Activated naive CD4-positive, alpha-beta T cell treated with anti-CD3 and anti-CD28 coated beads for 36 hours (primary cell): ENCODE measurements at regions not wholly inside any gene's neighbourhood (a gene's known extent, or its start where the extent isn't known, plus 50 kb on each side); places are given as distances from the start of the nearest gene placed in this dataset.

Source experiments
- CTCF ChIA-PET: fragments of 350-600 bp; sonication (Branson Sonifier 250); formaldehyde crosslinking; loops from one replicate; lab custom pipeline; 2021; ENCODE audit warnings: antibody characterized with exemption; lab: Charles Lee
- DNase-seq: peaks from one replicate; pipeline ENCODE4 v3.0.0-alpha.2; 2020
- H3K27ac Mint-ChIP-seq: one replicate; pipeline ENCODE4 v1.8.0; 2021; ENCODE audit warnings: mild to moderate bottlenecking, mixed read lengths
- H3K27me3 Mint-ChIP-seq: one replicate; pipeline ENCODE4 v1.8.0; 2021; ENCODE audit warnings: low read depth, mixed read lengths
- H3K36me3 Mint-ChIP-seq: one replicate; pipeline ENCODE4 v1.8.0; 2021; ENCODE audit warnings: low read depth, mixed read lengths
- H3K4me1 Mint-ChIP-seq: one replicate; pipeline ENCODE4 v1.8.0; 2021; ENCODE audit warnings: low read depth, mixed read lengths
- H3K4me3 Mint-ChIP-seq: one replicate; pipeline ENCODE4 v1.8.0; 2021; ENCODE audit warnings: mild to moderate bottlenecking, moderate library complexity, mixed read lengths
- H3K9me3 Mint-ChIP-seq: one replicate; pipeline ENCODE4 v1.8.0; 2021; ENCODE audit warnings: mixed read lengths
- intact Hi-C: fragments of 100-400 bp; cut with micrococcal nuclease; formaldehyde crosslinking; loops from one replicate; pipeline ENCODE4 v1.15.1; 2023

DNA sequence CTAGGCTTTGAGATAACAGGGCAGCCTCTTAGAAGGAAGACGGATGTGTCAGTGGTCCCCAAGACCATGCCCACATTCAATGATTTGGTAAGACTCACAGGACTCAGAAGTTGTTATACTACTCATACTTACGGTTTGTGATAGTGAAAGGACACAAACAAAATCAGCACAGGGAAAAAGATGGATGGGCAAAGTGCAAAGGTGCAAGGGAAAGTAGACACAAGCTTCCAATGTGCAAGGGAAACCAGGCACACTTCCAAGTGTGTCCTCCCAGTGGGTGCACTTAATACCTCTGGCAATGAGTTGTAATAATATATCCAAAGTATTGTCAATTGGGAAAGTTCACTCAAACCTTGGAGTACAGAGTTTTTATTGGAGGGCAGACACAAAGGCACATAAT, 53.8 kb upstream of the VCX start:
- no peaks in the 10 kb centered on the region for H3K27me3 Mint-ChIP-seq
- no peak overlapping the region for H3K4me3 Mint-ChIP-seq
- CTCF ChIA-PET, result no interaction called here
- no peak overlapping the region for H3K27ac Mint-ChIP-seq
- no peak for DNase-seq
- peaks cover 2% of the 10 kb centered on the region for H3K9me3 Mint-ChIP-seq
- no peaks in the 10 kb centered on the region for H3K4me1 Mint-ChIP-seq
- intact Hi-C loops, result no loop called here
- no peaks in the 10 kb centered on the region for H3K36me3 Mint-ChIP-seq

DNA sequence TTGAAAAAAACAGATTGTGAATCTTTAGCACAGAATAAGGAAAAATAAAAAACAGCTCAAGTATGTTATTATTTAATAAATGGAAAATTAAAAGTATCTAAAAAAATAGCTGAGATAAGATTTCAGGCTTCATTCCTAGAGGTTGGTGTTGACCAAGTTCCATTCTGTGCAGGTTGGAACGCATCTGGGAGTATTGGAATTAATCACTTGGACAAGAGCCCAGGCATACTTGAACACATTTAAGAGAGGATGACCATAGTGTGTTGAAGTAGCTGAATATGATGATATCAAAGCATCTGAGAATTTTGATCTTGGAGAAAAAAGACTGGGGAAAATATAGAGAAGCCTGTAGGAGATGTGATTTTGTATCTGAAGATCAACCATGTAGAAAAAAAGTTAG, 54.6 kb upstream of the VCX start:
- Mint-ChIP-seq H3K4me3 (no peak overlapping the region), H3K9me3 (peaks cover 4% of the 10 kb centered on the region), H3K27ac (no peak overlapping the region), H3K36me3 (no peaks in the 10 kb centered on the region), H3K27me3 (no peaks in the 10 kb centered on the region), H3K4me1 (no peaks in the 10 kb centered on the region)
- CTCF ChIA-PET, result no interaction called here
- DNase-seq, result no peak
- intact Hi-C loops, result no loop called here

DNA sequence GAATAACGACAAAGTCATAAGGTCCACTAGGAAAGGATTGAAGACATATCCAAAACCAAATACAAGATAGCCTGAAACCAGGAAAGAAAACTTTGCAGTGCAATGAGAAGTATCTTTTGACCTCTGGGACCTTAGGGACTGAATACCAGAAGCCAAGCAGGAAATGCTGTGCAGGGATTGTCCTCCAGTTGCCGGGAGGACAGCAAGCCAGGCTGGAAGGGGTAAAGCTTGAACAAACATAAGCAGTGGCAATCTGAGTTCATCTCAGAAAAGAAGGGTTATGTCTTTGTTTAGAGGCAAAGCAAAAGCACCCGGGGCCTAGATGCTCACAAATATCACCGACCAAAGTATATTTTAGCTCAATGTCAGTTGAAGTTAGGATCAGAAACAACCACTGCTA, 55.3 kb upstream of the VCX start:
- H3K27me3 Mint-ChIP-seq, result no peaks in the 10 kb centered on the region

DNA sequence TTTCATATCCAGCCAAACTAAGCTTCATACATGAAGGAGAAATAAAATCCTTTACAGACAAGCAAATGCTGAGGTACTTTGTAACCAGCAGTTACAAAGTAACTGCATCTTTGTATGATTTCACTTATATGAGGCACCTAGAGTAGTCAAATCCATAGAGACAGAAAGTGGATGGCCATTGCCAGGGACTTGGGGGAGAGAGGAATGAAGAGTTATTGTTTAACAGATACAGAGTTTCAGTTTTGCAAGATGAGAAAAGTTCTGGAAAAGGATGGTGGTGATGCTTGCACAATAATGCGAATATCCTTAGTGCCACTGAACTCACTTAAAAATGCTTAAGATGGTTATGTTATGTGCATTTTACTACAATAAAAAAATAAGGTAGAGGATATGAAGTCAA, 58.4 kb upstream of the VCX start:
- intact Hi-C loops, result no loop called here
- H3K4me3 Mint-ChIP-seq, result no peak overlapping the region
- CTCF ChIA-PET, result no interaction called here
- no peaks in the 10 kb centered on the region for H3K36me3 Mint-ChIP-seq
- H3K4me1 Mint-ChIP-seq, result no peaks in the 10 kb centered on the region
- peaks cover 2% of the 10 kb centered on the region for H3K9me3 Mint-ChIP-seq
- DNase-seq, result no peak
- H3K27me3 Mint-ChIP-seq, result no peaks in the 10 kb centered on the region
- no peak overlapping the region for H3K27ac Mint-ChIP-seq

More for the DNA sequence above, 55.3 kb upstream of the VCX start:
- CTCF ChIA-PET, result no interaction called here
- Mint-ChIP-seq H3K9me3 (peaks cover 4% of the 10 kb centered on the region), H3K36me3 (no peaks in the 10 kb centered on the region), H3K4me1 (no peaks in the 10 kb centered on the region), H3K27ac (no peak overlapping the region), H3K4me3 (no peak overlapping the region)
- intact Hi-C loops, result no loop called here
- no peak for DNase-seq

DNA sequence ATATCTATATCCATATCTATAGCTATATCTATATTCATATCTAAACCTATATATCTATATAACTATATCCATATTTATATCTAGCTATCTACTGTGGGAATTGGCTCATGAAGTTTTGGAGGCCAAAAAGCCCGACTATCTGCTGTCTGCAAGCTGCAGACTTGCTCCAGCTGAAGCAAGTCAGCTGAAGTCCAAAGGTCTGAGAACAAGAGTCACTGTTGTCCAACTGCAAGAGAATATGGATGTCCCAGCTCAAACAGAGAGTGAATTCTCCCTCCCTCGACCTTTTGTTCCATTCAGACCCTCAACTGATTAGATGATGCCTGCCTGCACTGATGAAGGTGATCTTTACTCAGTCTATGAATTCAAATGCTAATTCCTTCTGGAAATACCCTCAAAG, 63.3 kb upstream of the VCX start:
- H3K4me3 Mint-ChIP-seq, result no peak overlapping the region
- peaks cover 2% of the 10 kb centered on the region for H3K9me3 Mint-ChIP-seq
- no peak overlapping the region for H3K27ac Mint-ChIP-seq
- H3K36me3 Mint-ChIP-seq, result no peaks in the 10 kb centered on the region
- CTCF ChIA-PET, result no interaction called here
- no peaks in the 10 kb centered on the region for H3K27me3 Mint-ChIP-seq
- intact Hi-C loops, result no loop called here
- no peak for DNase-seq
- H3K4me1 Mint-ChIP-seq, result no peaks in the 10 kb centered on the region

DNA sequence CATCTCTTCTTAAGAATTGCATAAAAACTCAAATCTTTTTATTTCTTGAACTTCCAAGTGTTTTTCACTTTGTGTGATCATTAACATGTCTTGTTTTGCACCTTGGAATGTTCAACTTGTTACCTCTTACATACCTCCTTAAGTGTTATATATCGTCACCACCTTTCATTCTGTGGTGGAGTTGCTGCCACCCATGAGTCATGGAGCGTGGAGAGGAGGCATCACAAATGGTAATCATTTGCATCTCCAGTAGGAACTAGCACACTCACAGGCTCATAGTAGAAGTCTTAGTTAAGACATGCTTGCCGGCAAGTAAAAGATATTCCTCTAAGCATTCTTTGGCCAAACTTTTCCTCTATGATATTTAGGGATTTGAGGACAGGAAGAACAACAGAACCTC, 67.0 kb upstream of the VCX start:
- CTCF ChIA-PET, result no interaction called here
- Mint-ChIP-seq H3K27ac (no peak overlapping the region), H3K4me3 (no peak overlapping the region), H3K4me1 (no peaks in the 10 kb centered on the region), H3K27me3 (no peaks in the 10 kb centered on the region), H3K9me3 (no peaks in the 10 kb centered on the region), H3K36me3 (no peaks in the 10 kb centered on the region)
- no peak for DNase-seq
- intact Hi-C loops, result no loop called here

DNA sequence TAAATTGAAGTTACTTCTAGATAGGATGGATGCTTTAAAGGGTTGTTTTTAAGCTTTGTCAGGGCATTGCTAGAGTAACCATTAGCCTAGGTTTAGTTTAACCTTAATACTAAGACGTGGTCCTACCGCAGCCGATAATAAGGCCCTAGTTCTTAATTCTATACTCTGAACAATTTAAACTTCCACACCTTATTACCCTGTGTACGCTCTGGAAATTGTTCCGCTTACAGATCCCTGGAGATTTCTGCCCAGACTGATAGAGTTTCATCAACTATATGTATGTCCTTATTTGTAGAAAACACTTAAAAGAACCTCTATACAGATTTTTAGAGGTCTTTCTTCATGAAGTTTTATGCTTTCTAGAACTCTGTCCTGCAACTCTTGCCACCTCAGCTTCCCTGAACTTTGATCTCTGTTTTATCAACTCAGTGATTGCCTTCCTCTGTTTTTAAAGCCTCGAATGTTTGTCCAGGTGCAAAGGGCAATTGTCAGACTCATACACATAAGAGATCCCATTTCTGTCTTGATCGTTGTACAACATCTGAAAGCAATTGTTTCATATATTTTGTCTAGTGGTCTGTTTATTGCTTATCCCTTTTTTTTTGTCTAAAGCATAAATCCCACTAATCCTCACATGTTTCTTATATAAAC, 71.1 kb upstream of the VCX start:
- CTCF ChIA-PET, result no interaction called here
- intact Hi-C loops, result no loop called here

DNA sequence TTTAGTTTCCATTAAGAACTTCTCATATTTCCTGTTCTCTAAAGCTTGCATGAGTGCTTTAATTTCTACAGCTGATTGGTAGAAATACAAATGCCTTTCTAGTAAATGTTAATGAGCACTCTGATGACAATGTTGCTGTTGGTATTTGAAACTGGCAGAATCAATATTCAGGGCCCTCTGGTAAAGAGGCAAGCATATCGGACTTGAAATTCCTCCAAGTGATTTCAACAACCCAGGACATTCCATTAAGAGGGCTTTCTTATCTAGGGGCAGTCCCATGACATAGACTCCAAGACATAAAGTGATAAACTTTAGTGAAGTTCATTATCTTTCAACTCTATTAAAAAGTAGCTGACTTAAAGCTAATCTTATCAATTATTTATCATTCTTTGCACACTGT, 83.1 kb upstream of the VCX start:
- H3K4me3 Mint-ChIP-seq, result no peak overlapping the region
- no peaks in the 10 kb centered on the region for H3K4me1 Mint-ChIP-seq
- H3K9me3 Mint-ChIP-seq, result no peaks in the 10 kb centered on the region
- H3K27ac Mint-ChIP-seq, result no peak overlapping the region
- CTCF ChIA-PET, result no interaction called here
- H3K36me3 Mint-ChIP-seq, result no peaks in the 10 kb centered on the region
- no peak for DNase-seq
- H3K27me3 Mint-ChIP-seq, result no peaks in the 10 kb centered on the region
- intact Hi-C loops, result no loop called here

More for the DNA sequence above, 71.1 kb upstream of the VCX start:
- no peaks in the 10 kb centered on the region for H3K9me3 Mint-ChIP-seq
- no peak overlapping the region for H3K4me3 Mint-ChIP-seq
- DNase-seq, result no peak
- no peaks in the 10 kb centered on the region for H3K4me1 Mint-ChIP-seq
- H3K27ac Mint-ChIP-seq, result no peak overlapping the region
- no peaks in the 10 kb centered on the region for H3K36me3 Mint-ChIP-seq
- H3K27me3 Mint-ChIP-seq, result no peaks in the 10 kb centered on the region

DNA sequence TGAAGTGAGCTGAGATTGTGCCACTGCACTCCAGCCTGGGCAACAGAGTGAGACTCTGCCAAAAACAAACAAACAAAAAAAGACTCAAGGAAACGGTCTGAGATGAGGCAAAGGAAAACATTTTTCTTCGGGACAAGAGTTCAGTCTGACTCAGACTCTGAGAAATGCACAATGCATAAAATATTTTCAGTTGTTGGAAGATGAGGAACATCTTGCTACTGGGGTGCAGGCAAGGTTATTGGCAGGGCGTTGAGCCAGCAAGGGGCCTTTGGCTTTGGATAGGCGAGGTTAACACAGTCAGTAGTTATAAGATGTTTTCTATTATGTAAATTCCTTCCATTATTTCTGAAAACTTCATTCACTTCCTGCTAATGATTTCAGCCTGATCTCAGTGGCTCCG, 96.1 kb upstream of the VCX start:
- no peaks in the 10 kb centered on the region for H3K4me1 Mint-ChIP-seq
- CTCF ChIA-PET, result no interaction called here
- no peak overlapping the region for H3K27ac Mint-ChIP-seq

DNA sequence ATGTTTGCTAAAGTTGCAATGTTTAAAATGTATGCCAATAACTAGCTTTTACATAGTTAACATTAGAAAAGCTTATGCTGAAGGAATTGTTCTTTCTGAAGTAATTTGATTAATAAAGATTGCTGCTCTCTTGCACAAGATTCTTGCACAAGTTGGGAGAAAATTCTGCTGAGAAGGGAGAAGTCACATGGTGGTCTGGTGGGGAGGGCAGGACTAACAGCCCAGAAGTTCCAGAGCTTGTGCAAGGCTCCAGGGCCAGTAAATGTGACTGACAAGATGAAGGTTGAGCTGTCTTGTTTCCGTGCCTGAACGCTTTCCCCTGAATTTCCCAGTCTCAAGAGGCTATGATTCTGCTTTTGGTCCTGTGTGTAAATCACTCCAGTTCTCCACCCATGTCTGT, 112.9 kb upstream of the VCX start:
- Mint-ChIP-seq H3K27ac (no peak overlapping the region), H3K4me3 (no peak overlapping the region), H3K4me1 (no peaks in the 10 kb centered on the region), H3K9me3 (no peaks in the 10 kb centered on the region), H3K27me3 (no peaks in the 10 kb centered on the region), H3K36me3 (no peaks in the 10 kb centered on the region)
- CTCF ChIA-PET, result no interaction called here
- DNase-seq, result no peak
- intact Hi-C loops, result no loop called here

More for the DNA sequence above, 96.1 kb upstream of the VCX start:
- no peaks in the 10 kb centered on the region for H3K36me3 Mint-ChIP-seq
- H3K9me3 Mint-ChIP-seq, result no peaks in the 10 kb centered on the region
- no peak for DNase-seq
- no peaks in the 10 kb centered on the region for H3K27me3 Mint-ChIP-seq
- no peak overlapping the region for H3K4me3 Mint-ChIP-seq
- intact Hi-C loops, result no loop called here

DNA sequence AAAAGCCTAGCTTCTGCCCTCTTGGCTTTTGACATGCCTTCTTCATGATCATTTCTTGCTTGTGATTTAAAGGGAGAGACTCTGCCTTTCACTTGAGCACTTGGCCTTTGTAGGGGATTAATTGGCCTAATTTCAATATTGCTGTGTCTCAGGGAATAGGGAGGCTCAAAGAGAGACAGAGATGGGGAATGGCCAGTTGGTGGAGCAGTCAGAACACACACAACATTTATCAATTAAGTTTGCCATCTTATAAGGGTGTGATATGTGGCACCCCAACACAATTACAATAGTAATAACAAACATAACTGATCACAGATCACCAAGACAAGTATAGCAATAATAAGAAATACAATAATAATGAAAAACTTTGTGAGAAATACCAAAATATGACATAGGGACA, 122.5 kb upstream of the VCX start:
- H3K4me1 Mint-ChIP-seq, result no peaks in the 10 kb centered on the region
- DNase-seq, result no peak
- H3K4me3 Mint-ChIP-seq, result no peak overlapping the region
- H3K9me3 Mint-ChIP-seq, result no peaks in the 10 kb centered on the region
- intact Hi-C loops, result no loop called here
- H3K27ac Mint-ChIP-seq, result no peak overlapping the region
- H3K36me3 Mint-ChIP-seq, result no peaks in the 10 kb centered on the region
- H3K27me3 Mint-ChIP-seq, result no peaks in the 10 kb centered on the region
- CTCF ChIA-PET, result no interaction called here

DNA sequence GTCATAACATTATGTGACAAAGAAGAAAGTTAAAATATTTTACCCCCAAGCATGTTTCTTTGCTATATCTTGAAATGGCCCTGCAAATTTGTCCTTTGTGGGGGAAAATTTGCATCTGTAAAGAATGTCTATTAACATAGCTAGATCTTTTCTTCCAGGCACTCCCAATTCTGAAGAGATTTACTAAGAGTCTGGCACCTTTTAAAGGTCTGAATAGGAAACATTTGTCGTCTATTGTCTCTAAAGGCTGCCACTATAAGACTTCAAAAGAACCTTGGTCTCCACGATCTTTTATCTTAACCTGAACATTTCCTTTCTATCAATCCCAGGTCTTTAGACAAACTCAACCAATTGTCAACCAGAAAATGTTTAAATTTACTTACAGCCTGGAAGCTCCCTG, 128.6 kb upstream of the VCX start:
- H3K9me3 Mint-ChIP-seq, result no peaks in the 10 kb centered on the region

DNA sequence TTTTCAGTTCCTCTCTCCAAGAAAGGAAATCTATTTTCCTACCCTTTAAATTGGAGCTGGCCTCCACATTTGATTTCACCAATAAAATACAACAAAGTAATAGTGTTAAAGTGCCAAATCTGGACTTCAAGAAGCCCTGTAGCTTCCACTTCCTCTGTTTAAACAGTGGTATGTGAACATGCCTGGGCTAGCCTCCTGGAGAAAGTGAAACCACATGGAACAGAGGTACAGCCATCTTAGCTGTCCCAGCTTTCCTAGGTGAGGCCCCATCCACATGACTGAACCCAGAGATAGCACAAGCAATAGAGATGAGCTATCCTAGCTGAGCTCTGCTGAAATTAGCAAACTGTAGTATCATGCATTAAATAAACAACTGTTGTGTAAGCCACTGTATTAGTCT, 131.8 kb upstream of the VCX start:
- H3K9me3 Mint-ChIP-seq, result no peaks in the 10 kb centered on the region
- intact Hi-C loops, result no loop called here
- no peak overlapping the region for H3K4me3 Mint-ChIP-seq
- H3K27ac Mint-ChIP-seq, result no peak overlapping the region
- no peaks in the 10 kb centered on the region for H3K4me1 Mint-ChIP-seq
- no peaks in the 10 kb centered on the region for H3K27me3 Mint-ChIP-seq
- no peak for DNase-seq
- CTCF ChIA-PET, result no interaction called here
- H3K36me3 Mint-ChIP-seq, result no peaks in the 10 kb centered on the region

More for the DNA sequence above, 128.6 kb upstream of the VCX start:
- Mint-ChIP-seq H3K4me3 (no peak overlapping the region), H3K27ac (no peak overlapping the region), H3K4me1 (no peaks in the 10 kb centered on the region), H3K36me3 (no peaks in the 10 kb centered on the region), H3K27me3 (no peaks in the 10 kb centered on the region)
- no peak for DNase-seq
- intact Hi-C loops, result no loop called here
- CTCF ChIA-PET, result no interaction called here

DNA sequence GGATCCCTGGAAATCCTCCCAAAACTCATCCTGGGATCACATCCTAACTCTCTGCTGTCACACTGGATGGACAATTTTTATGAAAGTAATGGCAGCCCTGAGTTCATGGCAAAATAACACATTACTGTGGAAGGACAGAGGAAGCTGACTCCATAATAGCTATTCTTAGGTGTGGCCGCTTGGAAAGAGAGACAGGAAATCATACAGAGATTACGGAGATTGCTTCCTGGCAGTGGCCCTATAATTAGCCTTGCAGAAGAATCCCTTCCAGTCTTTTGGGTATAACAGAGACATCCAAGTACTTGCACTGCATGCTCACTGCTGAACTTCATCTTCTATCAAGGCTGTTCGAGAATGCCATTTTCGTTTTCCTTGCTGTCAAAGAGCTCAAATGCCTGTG, 133.1 kb upstream of the VCX start:
- H3K27me3 Mint-ChIP-seq, result no peaks in the 10 kb centered on the region
- intact Hi-C loops, result no loop called here
- H3K36me3 Mint-ChIP-seq, result no peaks in the 10 kb centered on the region
- no peak overlapping the region for H3K4me3 Mint-ChIP-seq
- no peak overlapping the region for H3K27ac Mint-ChIP-seq
- H3K4me1 Mint-ChIP-seq, result no peaks in the 10 kb centered on the region
- DNase-seq, result no peak
- CTCF ChIA-PET, result no interaction called here
- H3K9me3 Mint-ChIP-seq, result no peaks in the 10 kb centered on the region
